HG02870 (cell line): ENCODE measurements at regions not wholly inside any gene's neighbourhood (a gene's known extent, or its start where the extent isn't known, plus 50 kb on each side); places are given as distances from the start of the nearest gene placed in this dataset.
A peak's percentile ranks its signal among the peaks of the same experiment; 100 is the strongest.
"Not testable (repeated sequence)": the region's sequence is repeated elsewhere in the genome, so short reads cannot be mapped to it uniquely, and the experiment has no call there.

Source experiments
- ATAC-seq: cut with Tn5 transposase; IDR thresholded peaks from one replicate; pipeline ENCODE4 v1.9.1; 2021; ENCODE audit warnings: mild to moderate bottlenecking, moderate library complexity; ENCODE audit not compliant: unreplicated experiment

DNA sequence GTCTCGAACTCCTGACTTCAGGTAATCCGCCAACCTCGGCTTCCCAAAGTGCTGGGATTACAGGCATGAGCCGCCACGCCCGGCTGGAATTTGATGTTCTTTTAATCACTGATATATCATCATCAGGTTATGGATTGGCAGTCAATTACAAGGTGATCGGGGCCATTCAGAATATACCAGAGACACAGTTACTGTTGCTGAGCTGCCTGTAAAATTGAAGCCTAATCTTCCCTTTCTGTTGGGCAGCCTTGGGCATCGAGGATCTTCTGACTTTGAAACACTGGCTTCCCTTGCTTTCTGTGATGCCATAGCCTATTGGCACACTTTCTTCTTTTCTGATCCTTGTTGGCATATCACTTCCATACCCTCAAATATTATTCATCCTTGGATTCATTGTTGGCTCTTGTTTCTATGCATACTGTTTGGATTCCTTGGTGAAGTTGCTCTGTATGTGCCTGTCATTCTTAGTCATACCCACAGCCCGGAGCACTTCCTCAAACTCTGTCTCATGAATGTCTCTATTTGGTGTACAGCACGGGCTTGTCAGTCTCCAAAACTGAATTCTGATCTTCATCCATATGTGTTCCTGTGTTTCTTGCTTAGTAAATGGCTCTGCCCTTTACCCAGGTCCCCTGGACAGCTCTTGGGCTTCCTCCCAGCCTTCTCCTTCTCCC is 85.6 kb upstream of the CRYM start:
- not testable (repeated sequence) for ATAC-seq

DNA sequence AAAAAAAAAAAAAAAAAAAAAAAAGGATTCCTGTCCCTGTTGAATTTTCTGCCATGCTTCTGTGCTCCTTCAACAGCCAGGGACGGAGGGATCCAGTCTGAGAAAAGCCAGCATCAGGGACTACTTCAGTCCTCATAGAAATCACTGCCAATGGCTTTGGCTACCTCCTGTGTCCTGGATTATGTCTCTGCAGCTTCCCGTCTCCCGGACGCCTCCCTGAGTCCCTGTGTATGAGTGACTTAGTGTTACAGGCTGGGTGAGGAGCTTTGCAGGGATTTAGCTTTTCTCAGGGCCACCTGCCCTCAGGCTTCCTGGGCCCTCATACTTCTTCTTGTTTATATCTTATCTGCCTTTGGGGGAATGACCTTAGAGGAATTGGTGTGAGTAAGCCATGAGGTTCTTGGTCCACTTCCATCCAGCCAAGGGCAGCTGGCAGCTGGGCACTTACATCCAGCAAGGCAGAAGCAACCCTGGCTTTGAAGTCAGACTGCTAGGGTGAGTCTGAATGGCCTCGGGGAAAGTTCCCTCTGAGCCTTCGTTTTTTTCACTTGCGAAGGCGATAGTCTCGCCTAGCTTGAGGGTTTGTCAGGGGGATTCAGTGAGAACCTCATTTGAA is 83.6 kb upstream of the CRYM start:
- not testable (repeated sequence) for ATAC-seq

- ATAC-seq = not testable (repeated sequence)
Observed at GRCh38 chr16:21361045-21361444, 83.0 kb upstream of the CRYM start.

DNA sequence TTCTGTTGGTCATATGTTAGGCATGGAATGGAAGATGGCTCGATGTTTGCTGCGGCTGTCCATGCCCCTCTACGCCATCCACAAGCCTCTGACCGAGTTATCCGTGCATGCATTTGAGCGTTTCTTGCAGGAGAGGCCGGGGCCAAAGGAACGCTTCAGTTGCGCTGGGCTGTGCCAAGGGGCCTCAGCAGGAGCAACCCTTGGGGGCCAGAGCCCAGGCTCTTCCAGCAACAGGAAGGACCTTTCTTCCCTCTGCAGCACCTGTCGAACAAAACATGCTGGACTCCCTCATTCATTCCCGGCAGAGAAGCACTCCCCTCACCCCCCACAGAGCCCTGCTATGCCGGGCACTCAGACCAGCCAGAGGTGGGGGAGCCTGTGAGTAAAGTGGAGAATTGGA is 81.4 kb upstream of the CRYM start:
- not testable (repeated sequence) for ATAC-seq

DNA sequence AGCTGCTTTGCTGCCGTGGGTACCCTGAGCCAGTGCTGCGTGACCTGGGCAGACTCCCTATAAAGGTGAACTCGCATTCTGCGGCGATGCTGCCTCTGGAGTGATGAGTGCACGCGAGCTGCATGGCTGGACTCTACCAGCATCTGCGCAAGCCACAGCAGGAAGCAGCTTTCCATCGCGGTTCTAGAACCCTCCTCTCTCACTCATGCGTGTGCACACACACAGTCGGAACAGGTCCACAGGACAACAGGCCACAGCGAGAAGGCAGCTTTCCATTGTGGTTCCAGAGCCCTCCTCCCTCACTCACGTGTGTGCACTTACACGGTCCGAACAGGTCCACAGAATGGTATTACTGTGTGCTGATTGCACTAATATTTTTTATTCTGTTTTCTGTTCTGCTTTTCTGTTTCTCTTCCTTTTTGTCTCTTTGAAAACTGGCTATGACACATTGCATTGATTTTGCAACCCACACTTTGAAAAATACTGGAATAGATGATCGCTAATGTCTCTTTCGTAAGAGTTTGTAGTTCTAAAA is 80.2 kb upstream of the CRYM start:
- peak; percentile 68 for ATAC-seq

DNA sequence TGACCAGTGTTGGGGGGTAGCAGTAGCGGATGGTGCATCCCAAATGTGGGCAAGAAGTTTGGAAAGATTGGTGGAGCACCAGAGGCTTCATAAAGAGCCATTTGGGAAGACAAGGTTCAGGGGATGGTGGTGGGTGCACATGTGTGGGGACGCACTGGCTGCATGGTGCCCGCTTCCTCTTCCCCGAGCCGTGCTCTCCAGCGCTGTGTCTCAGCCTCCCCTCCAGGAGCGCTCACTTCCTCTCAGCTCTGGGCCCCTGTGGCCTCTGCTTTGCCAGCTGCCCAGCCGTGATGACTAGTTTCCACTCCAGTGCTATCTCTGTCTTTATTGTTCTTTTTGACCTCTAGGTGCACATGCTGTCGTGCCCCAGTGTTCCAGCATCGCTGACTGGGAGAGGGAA is 78.2 kb upstream of the CRYM start:
- not testable (repeated sequence) for ATAC-seq

- not testable (repeated sequence) for ATAC-seq
Observed at GRCh38 chr16:21351433-21351832, 73.3 kb upstream of the CRYM start.

DNA sequence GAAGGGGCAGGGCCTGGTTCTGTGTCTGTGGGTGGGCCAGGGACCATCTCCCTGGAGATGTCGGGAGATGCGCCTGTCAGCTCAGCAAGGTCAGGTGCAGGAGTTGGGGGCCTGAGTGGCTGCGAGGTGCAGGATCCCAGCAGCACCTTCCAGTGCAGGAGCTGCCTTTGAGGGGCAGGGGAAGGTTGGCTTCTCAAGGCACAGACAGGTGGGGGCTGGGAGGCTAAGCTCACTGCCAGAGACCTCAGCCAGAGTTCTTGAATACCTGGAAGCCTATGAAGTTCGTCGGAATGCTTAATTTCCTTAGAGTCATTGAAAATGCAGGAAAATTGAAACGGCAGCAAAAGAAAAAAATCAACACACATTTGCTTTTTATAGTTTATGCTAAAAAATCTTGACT is 72.8 kb upstream of the CRYM start:
- not testable (repeated sequence) for ATAC-seq

DNA sequence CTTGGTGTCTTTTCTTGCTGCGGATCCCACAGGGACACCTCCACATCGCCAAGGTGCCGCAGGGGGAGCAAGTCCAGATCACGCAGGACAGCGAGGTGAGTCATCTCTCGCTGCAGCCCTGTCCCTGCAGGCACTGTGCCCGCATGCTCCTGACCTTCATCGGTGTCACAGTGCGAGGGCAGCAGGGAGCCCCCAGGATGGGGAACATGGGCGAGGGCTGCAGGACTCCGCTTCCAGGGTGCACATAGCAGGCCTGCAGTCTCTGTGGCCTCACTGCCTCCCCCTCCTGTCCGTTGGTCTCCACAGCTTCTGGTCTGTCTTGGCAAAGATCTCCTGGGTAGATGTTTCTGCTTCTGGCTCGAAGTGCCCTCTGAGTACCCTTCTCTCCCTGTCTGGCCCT is 71.2 kb upstream of the CRYM start:
- ATAC-seq = not testable (repeated sequence)

DNA sequence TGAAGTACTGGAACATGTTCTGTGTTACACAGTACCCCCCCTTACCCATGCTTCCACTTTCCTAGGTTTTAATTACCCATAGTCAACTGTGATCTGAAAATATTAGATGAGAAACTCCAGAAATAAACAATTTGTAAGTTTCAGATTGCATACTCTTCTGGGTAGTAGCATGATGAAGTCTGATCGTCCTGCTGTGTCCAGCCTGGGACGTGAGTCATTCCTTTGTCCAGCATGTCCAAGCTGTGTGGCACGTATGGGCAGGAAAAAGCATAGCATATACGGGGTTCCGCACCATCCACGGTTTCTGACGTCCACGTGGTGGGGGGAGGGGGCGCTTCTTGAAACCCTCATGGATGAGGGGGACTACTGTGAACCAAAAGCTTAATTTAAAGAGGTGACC is 70.7 kb upstream of the CRYM start:
- ATAC-seq = not testable (repeated sequence)

- ATAC-seq = not testable (repeated sequence)
Observed at GRCh38 chr16:21347538-21347937, 69.4 kb upstream of the CRYM start.

DNA sequence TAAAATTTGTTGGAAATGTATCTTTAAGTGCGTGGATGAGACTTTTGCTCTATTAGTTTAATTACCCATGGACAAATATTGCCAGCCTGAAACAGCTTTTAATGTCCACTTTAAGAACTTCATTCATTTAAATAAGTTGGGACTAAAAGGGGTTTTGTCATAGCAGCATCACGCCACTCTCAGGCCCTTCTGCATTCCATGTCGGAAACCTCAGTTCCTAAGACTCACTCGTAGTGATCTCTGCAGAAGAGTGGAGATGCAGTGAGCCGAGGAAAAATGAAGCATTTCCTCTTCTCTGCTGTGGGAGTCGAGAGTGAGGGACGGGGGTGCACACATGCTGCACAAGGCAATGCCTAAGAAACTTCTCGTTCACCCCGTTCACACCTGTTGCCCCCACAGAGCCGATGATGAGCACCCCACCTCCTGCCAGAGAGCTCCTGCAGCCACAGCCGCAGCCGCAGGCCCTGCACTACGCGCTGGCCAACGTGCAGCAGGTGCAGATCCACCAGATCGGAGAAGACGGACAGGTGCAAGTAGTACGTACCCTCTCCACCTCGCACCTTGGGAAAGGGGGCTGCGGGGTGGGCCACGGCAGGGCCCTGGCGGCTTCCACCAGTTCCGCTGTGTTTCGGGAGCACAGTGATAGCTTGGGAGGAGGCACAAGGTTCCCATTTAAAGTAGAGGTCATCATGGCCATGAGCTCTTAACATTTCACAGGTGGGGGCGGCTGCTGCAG is 68.8 kb upstream of the CRYM start:
- not testable (repeated sequence) for ATAC-seq

- ATAC-seq = not testable (repeated sequence)
Observed at GRCh38 chr16:21344361-21344912, 66.3 kb upstream of the CRYM start.

DNA sequence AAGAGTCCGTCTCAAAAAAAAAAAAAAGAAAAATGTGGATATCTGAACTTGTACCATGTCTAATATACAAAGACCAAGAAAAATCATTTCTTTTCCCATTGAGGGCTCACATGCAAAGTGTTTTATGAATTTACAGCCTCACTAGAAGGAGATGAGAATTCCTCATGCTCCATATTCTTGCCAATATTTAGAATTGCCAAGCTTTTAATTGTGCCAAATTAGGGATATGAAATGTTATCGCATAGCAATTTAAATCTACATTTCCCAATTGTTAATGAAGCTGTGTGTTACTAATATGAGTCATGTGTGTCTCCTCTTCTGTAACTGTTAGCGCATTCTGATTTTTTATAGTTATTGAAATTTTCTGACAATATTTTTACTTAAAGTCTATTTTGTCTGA is 63.0 kb upstream of the CRYM start:
- no peak for ATAC-seq

DNA sequence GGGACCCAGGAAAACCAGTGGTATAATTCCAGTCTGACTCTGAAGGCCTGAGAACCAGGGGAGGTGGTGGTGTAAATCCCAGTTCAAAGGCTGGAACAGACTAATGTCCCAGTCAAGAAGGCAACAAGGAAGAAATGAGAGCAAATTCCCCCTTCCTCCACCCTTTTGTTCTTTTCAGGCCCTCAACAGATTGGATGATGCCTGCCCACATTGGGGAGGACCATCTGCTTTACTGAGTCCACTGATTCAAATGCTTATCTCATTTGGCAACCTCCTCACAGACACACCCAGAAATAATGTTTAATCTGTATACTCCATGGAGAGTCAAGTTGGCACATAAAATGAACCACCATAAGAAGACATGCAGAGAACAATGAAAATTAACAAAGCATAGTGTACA is 61.9 kb upstream of the CRYM start:
- ATAC-seq = no peak

- no peak for ATAC-seq
Observed at GRCh38 chr16:21339269-21339641, 61.2 kb upstream of the CRYM start.

GRCh38 chr16:21338537-21339268 is 60.6 kb upstream of the CRYM start:
- no peak for ATAC-seq

- no peak for ATAC-seq
Observed at GRCh38 chr16:21336231-21336630, 58.1 kb upstream of the CRYM start.

DNA sequence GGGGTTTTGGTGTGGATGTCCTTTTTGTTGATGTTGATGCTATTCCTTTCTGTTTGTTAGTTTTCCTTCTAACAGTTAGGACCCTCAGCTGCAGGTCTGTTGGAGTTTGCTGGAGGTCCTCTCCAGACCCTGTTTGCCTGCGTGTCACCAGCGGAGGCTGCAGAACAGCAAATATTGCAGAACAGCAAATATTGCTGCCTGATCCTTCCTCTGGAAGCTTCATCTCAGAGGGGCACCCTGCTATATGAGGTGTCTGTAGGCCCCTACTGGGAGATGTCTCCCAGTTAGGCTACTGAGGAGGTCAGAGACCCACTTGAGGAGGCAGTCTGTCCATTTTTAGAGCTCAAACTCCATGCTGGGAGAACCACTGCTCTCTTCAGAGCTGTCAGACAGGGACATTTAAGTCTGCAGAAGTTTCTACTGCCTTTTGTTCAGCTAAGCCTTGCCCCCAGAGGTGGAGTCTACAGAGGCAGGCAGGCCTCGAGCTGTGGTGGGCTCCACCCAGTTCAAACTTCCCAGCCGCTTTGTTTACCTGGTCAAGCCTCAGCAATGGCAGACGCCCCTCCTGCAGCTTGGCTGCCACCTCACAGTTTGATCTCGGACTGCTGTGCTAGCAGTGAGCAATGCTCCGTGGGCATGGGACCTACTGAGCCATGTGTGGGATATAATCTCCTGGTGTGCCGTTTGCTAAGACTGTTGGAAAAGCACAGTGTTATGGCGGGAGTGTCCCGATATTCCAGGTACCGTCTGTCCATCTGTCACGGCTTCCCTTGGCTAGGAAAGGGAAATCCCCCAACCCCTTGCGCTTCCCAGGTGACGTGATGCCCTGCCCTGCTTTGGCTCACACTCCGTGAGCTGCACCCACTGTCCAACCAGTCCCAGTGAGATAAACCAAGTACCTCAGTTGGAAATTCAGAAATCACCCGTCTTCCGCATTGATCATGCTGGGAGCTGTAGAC is 56.4 kb upstream of the CRYM start:
- ATAC-seq = not testable (repeated sequence)

GRCh38 chr16:21333683-21334082 is 55.6 kb upstream of the CRYM start:
- not testable (repeated sequence) for ATAC-seq
